Medulla oblongata (tissue), 1 donor: ENCODE measurements at regions not wholly inside any gene's neighbourhood (a gene's known extent, or its start where the extent isn't known, plus 50 kb on each side); places are given as distances from the start of the nearest gene placed in this dataset.

Experiments
- DNase-seq: peaks from one replicate; pipeline ENCODE4 v3.0.0-alpha.2; 2015; ENCODE audit errors: extremely low spot score

DNA sequence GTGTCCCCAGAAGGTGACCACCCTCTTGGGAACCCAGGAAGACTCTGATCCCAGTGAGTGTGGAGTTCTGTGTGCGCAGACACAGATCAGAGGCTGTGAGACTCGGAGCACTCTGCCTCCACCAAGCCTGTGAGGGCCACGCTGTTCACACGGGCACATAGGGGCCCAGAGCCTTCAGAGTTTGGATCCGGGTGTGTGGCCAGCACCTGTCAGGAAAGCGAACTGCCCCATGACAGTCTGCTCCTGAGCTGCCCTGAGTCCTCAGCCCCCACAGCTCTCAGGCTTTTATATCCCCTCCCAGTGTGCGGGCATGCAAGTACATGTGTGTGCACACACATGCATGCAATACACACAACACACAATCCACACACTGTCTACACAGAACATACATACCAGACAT, 161.8 kb upstream of the IRX2 start:
- no peak for DNase-seq

DNA sequence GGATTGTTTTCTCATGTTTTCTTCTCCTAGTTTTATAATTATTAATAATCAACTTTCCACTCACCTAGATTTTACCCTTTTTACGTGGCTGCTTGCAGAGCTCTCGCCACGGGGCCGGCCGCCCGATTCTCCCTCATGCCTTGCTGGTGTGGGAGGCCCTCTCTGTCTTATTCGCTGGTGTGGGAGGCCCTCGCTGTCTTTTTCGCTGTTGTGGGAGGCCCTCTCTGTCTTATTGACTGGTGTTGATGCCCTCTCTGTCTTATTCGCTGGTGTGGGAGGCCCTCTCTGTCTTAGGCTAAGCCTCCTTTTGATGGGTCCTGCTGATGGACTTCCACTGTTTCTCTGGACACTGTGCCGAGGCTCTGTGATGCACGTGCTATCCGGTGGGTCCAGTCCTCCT, 161.3 kb upstream of the IRX2 start:
- DNase-seq: no peak

DNA sequence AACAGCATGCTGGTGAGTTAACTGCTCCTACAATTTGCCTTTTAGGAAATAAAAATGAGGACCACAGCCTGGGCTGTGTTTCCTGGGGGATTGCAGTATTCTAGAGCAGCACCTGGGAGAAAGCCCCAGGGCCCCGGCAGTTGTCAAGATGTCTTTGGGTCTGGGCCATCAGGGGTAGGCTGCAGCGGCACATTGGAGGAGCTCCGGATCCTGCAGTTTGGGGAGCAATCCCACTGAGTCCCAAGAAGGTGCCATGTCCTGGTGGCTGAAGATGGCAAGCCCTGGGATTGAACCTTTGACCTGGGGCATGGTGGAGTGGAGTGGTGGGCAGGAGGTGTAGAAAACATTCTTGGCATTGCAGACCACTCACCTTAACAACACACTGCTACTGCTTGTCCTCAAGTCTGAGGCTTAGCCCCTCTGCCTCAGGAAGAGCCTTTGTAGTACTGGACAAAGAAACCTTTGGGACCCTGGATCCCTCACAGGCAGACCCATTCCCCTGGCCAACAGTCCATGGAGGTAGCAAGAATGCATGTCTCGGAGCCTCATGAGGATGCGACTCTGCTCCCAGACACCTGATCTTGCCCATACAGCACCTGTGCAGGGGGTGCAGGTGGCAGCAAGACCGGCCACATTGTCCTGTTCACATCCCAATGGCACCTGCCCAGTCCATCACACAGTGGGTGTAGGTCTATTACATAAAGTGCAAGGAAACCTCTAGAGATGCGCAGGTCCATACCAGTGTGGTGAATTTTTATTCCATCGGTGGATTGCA, 159.1 kb upstream of the IRX2 start:
- no peak for DNase-seq

DNA sequence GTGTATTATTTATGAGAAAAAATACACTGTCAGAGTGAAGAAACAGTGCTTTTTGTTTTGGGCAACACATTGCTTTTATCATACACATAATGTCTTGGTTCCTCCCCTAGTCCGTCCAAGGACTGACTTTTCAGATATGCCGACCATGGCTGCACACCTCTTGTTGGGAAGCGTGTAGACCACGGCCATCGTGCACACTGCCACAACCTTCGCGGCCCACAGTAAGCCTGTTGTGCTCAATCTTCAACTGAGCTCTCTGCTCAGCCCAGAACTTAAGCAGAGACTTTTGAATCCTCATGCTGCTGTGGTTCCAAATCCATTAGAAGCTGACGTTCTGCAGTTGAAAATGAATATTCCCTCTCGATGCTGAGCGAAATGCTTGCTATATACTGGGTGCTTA, 157.6 kb upstream of the IRX2 start:
- DNase-seq: no peak

DNA sequence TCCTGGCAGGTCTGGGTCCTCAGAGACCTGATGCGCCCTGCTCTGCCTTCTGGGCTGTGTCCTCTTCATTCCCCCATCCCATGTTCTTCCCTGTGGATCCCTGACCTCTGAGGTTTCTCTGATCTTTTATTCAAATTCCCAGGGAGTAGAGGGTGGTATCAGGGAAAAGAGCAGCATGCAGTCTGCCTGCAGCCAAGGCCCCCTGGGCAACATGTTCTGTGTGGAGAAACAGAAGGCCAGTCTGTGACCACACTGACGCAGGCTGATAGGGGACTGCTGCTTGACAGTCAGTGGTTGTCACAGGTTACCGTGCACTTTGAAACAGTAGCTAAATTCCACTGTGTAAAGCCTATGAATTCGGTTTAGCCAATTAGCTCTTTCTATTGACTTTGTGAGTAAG, 156.6 kb upstream of the IRX2 start:
- no peak for DNase-seq

GRCh38 chr5:2906302-2907090, 155.0 kb upstream of the IRX2 start:
- no peak for DNase-seq

DNA sequence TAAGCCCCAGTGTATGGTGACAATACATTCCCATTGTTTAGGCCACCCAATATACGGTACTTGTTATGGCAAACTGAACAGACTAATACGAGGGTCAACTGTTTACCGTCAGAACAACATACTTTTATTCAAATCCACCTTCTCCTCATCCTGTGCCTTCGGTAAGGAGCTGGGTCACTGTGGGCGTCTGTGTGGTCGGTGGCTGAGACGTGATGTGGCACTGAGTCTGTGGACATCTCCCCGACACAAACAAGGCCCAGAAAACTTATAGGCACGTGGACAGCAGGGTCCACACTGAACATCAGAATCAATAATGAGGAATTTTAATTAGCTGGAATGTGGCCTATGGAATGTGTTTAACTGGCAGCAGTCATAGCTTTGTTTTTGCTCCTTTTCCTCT, 154.3 kb upstream of the IRX2 start:
- no peak for DNase-seq

GRCh38 chr5:2904956-2905355, 153.5 kb upstream of the IRX2 start:
- no peak for DNase-seq

- no peak for DNase-seq
These were observed 152.9 kb upstream of the IRX2 start for GRCh38 chr5:2904399-2904798.

DNA sequence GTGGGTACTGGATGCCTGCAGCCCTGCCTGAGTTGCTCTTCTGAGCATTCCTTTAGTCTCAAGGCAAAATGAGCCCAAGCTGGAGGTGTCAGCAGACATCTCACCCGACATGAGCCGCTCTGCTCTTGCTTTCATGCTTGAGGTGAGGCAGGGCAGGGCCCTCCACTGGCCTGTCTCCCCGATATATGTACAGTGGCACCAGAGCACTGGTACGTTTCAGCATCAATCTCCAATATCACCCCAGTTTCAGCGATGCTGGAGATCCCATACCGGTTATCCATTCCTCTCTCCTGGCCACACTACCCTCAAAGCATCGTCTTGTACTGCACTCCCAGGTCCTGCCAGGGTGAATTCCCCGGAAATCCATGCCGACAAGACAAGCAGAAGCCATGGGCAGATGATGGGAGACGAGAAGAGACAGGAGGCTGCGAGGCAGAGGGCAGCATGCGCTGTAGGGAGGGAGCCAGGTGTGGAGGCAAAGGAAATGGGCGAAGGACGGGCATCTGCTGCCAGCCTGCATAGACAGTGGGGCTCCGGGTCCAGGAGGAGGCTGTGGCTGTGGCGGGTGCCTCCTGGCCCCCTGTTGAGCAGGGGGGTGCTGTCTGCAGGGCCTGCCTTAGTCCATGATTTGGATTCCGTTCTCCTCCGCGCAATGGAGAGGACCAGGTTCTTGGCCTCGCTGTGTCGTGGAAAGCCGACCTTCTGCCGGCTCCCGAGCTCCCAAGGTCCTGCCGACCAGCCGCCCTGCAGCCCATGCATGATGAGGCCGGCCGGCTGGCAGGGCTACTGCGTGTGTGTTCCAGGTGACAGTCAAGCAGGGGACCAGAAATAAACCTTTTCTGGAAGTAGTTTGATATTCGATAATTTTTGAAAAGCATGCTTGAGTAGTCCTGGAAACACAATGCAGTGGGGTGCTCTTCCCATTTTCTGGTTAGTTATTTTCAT, 152.2 kb upstream of the IRX2 start:
- DNase-seq: no peak

- no peak for DNase-seq
These were observed 151.3 kb upstream of the IRX2 start for GRCh38 chr5:2902742-2903297.

GRCh38 chr5:2902186-2902585, 150.7 kb upstream of the IRX2 start:
- no peak for DNase-seq

DNA sequence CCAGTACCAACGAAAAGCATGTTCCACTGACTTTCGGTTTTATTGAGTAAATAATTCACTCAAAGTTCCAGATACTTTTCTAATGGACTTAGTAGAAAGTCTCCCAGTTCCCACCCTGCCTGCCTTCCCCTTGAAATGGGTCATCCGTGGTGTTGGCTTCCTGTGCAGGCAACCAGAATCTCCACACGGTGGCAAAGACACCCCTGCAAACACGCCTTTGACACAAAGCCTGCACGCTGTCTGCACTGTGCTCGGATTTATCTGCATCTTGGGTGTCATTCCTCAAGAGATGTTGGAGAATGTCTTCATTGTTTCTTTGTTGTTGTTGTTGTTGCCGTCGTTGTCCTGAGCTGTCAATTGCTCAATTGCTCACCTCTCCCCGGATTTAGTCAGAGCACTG, 150.0 kb upstream of the IRX2 start:
- DNase-seq: no peak

GRCh38 chr5:2901096-2901495, 149.6 kb upstream of the IRX2 start:
- DNase-seq: no peak

DNA sequence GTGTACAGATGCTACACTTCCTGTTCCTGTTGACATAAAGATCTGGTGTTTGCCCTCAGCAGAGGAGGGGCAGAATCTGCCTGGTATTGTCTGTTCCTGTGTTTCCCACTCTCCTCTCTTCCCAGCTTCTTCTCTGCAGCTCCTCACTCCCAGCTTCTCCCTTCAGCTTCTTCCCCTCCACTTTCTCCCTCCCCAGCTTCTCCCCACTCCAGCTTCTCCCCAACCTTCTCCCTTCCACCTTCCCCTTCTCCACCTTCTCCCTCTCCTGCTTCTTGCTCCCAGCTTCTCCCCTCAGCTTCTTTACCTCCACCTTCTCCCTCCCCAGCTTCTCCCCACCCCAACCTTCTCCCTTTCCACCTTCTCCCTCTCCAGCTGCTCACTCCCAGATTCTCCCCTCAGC, 148.9 kb upstream of the IRX2 start:
- no peak for DNase-seq

DNA sequence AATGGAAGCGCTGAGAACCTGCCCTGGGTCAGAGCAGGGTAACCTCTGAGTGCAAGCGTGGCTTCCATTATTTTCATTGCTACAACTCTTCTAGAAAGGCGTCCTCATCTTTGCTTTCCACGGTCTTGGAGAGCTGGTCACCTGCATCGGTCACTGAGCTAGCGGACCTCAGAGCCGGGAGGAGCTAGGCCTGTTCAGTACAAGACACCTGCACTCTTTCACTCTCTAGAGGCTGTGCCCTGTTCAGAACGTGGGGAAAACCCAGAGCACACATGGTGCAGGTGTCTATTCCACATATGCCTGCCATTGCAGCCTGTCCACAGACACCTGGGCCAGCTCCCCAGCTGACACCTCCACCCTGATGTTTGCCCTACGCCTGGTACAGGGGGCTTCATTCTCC, 147.8 kb upstream of the IRX2 start:
- DNase-seq: no peak

- no peak for DNase-seq
These were observed 147.2 kb upstream of the IRX2 start for GRCh38 chr5:2898661-2899060.

DNA sequence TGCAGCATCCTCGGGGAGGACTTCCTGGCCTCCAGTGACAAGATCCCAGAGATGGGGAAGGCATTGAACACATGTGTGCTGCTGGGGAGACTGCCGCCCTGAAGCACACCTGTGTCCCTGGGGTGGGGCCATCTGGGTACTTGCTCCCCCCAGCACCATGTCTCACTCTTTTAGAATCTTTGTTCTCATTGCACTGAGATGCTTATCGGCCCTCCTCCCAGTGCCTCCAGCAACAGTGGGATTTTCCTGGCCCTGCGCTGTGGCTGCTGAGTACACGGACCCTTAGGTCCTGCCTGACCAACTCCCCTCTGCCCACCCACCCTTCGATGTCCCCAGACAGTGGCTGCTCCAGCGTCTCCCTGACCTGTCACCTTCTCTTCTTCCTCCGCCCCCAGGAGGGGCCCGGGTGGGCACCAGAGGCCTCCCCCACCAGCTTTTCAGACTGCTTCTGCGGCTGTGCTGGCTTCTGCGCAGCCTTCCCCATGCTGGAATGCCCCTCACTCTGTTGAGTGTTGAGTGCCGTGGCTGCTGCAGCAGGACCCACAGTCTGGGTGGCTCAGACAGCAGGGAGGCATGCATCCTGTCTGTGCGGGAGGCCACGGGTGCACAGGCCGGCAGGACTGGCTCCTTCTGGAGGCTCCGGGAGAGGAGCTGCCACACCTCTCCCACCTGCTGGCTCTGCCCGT, 145.9 kb upstream of the IRX2 start:
- no peak for DNase-seq

DNA sequence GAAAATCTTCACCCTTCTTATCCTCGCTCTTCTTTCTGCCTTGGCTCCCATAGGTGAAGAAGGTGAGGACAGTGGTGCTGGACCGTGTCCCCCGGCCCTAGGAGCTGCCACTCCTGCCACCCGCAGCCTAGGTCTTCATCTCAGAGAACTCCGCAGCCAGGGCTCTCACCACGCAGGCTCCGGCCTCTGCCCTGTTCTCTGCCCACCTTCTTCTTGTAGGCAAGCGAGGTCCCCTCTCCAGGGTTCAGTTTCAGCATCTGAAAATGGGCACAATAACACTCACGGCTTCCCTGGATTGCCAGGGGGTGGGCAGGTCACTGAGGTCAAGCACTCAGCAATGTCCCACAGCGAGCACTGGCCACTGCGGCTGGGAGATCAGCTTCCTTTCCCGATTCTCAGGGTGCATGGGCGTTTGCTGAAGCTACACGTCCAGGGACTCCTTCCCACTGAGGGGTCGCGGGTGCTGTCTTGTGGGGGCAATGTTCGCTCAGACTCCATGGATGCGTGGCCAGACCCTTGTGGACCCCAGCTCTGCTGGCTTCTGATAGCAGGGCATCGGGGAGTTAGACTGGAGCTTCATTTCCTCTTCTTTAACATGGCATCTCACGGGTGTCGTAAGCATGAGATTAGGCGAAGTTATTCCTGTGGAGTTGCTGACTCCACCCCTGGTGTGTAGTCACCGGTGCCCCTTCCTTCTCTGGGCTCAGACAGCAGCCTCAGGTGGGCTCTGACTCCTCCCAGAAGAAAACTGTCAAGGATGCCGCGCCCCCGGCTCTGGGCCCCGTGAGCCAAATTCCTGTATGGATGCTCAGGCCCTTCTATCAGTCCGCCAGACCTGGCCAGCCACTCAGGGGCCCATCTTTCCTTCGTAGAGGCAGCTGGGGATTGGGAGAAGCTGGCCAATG, 145.1 kb upstream of the IRX2 start:
- DNase-seq: no peak

- no peak for DNase-seq
These were observed 144.4 kb upstream of the IRX2 start for GRCh38 chr5:2895876-2896275.
